Karpas-422 (cell line): ENCODE measurements at regions not wholly inside any gene's neighbourhood (a gene's known extent, or its start where the extent isn't known, plus 50 kb on each side); places are given as distances from the start of the nearest gene placed in this dataset.

ENCODE experiments used
- DNase-seq: peaks from one replicate; pipeline ENCODE4 v3.0.0-alpha.2; 2015
- H2AFZ ChIP-seq: fragments of 200-600 bp; sonication (generic); 2 replicates; pipeline ENCODE4 v1.6.1; 2014; ENCODE audit warnings: antibody characterized with exemption, low read length, mixed read lengths
- H3K27ac ChIP-seq: fragments of 200-600 bp; sonication (generic); 2 replicates; pipeline ENCODE4 v1.5.1; 2014; ENCODE audit warnings: mild to moderate bottlenecking, low read length, moderate library complexity
- H3K27me3 ChIP-seq: fragments of 200-600 bp; sonication (generic); 2 replicates; pipeline ENCODE4 v1.6.1; 2014; ENCODE audit warnings: low read length, mixed read lengths
- H3K36me3 ChIP-seq: fragments of 200-600 bp; sonication (generic); 2 replicates; pipeline ENCODE4 v1.6.1; 2014; ENCODE audit warnings: low read length, mixed read lengths; ENCODE audit not compliant: insufficient read depth
- H3K4me1 ChIP-seq: fragments of 200-600 bp; sonication (generic); 2 replicates; pipeline ENCODE4 v1.6.1; 2014; ENCODE audit warnings: mild to moderate bottlenecking, low read length, mixed read lengths
- H3K4me2 ChIP-seq: fragments of 200-600 bp; sonication (generic); 2 replicates; pipeline ENCODE4 v1.6.1; 2014; ENCODE audit warnings: low read length, low read depth, mild to moderate bottlenecking; ENCODE audit not compliant: poor library complexity, severe bottlenecking
- H3K4me3 ChIP-seq: fragments of 200-600 bp; sonication (generic); 2 replicates; pipeline ENCODE4 v1.5.1; 2014; ENCODE audit warnings: mild to moderate bottlenecking, antibody characterized with exemption, low read length, mixed read lengths
- H3K79me2 ChIP-seq: fragments of 200-600 bp; sonication (generic); 2 replicates; pipeline ENCODE4 v1.6.1; 2014; ENCODE audit warnings: mild to moderate bottlenecking, low read length, mixed read lengths
- H3K9ac ChIP-seq: fragments of 200-600 bp; sonication (generic); 2 replicates; pipeline ENCODE4 v1.6.0; 2014; ENCODE audit warnings: low read length
- H3K9me2 ChIP-seq: fragments of 200-600 bp; sonication (generic), shearing (Covaris generic); replicated peaks from 2 replicates; pipeline ENCODE4 v1.6.0; 2014; ENCODE audit warnings: mild to moderate bottlenecking, low read length, moderate library complexity; ENCODE audit not compliant: insufficient read depth
- H3K9me3 ChIP-seq: fragments of 300-700, 200-600 bp; sonication (generic); 2 replicates; pipeline ENCODE4 v1.6.1; 2014; ENCODE audit warnings: low read length, mixed read lengths
- H4K20me1 ChIP-seq: fragments of 200-600 bp; sonication (generic); 2 replicates; pipeline ENCODE4 v1.6.1; 2014; ENCODE audit warnings: mild to moderate bottlenecking, antibody characterized with exemption, low read length, low read depth; ENCODE audit not compliant: insufficient read depth

DNA sequence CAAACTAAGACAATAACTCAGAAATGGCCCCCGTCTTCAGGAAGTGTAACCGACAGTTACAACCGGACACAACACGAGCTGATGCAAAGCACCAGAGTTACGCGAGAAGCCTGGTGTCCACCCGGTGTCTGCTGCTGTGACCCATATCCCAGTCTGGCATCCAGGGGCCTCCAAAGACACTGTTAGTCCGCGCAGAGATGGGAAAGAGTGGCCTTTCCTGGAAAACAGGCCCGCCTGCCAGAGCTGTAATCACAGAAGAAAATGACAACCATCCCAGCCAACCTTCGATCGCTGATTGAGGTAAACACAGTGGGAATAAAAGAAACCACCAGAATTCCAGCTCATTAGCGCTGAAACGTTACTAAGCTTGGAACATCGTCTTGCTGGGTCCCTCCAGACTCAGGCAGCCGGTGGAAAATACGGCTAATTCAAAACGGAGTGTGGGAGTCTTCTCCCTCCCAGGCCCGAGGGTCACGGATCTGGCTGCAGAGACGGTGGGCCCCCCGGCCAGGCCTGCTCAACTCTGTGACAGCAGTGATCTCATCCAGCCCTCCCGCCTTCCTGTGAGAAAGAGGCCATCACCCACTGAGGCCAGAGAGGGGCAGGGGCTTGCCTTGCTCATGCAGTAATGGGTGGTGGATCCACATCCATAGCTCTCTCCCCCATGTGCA, 273.9 kb upstream of the RTL1 start:
- H3K9me3 ChIP-seq, result no peaks in the 10 kb centered on the region
- no peaks in the 10 kb centered on the region for H3K9me2 ChIP-seq
- no peak overlapping the region for H2AFZ ChIP-seq
- H3K36me3 ChIP-seq, result no peaks in the 10 kb centered on the region
- DNase-seq, result no peak
- no peaks in the 10 kb centered on the region for H3K79me2 ChIP-seq
- no peaks in the 10 kb centered on the region for H3K27me3 ChIP-seq
- no peaks in the 10 kb centered on the region for H4K20me1 ChIP-seq
- H3K4me3 ChIP-seq, result no peak overlapping the region
- no peak overlapping the region for H3K27ac ChIP-seq
- H3K9ac ChIP-seq, result no peak overlapping the region
- no peak overlapping the region for H3K4me2 ChIP-seq
- H3K4me1 ChIP-seq, result no peaks in the 10 kb centered on the region

DNA sequence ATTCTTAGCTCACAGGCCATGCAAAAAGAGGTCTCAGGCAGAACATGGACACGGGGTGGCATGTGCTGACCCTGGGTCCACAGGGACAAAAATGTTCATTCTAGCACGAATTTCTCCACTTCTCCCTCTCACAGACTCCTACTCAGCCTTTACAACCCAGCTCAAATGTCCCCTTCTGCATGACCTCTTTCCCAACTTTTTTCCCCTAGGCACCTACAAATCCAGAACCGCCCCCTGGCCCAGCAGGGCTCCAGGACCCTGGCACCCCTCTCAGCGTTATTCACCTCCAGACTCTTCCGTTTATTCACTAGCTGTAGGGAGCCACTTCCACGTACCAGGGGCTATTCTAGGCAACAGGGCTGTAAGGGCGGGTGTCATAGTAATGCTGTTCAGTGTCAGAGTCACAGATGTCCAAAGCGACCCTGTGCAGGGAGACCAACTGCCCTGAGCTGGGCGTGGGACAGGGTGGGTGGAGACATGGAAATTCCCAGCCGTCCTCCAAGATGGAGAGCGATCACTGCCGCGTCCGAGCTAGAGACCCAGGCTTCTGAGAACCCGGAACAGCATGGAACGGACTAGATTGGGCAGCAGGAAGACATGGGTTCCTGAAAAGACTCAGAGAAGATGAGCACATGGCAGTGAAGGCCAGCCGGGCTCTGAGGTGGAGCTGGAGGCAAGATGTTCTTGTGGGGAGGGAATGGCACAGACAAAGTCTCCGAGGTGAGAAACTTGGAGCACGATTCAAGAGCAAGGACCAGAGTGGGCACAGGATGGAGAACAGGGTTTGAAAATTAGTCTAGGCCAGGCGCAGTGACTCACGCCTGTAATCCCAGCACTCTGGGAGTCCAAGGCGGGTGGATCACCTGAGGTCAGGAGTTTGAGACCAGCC, 274.9 kb upstream of the RTL1 start:
- Histone ChIP-seq H3K4me1 (no peaks in the 10 kb centered on the region), H4K20me1 (no peaks in the 10 kb centered on the region), H3K36me3 (no peaks in the 10 kb centered on the region), H3K27ac (no peak overlapping the region), H3K4me2 (no peak overlapping the region), H3K9me2 (no peaks in the 10 kb centered on the region), H3K27me3 (no peaks in the 10 kb centered on the region), H3K79me2 (no peaks in the 10 kb centered on the region), H2AFZ (no peak overlapping the region), H3K9me3 (no peaks in the 10 kb centered on the region), H3K4me3 (no peak overlapping the region), H3K9ac (no peak overlapping the region)
- DNase-seq, result no peak

DNA sequence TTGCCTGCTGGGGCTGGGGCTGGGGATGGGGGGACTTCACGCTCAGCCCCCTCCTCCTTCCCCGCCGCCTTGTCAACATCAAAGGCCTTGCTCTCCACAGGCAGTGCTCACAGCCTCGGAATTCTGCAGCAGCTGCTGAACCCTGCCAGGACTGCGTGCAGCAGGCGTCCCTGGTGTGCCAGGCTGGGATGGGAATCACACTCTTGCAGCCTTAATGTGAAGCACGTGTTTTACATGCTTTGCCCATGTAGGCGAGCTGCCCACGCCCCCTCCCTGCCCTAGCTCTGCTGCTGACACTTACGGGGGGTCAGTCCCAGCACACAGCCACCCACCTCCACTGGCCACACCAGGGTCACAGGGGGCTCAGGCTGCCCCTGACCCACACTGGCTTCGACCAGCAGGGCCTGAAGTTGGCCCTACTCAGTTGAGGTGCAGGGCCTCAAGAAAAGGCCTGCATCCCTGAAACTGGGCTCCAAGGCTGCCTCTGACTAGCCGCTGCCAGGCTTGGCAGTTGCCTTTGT, 276.2 kb upstream of the RTL1 start:
- Histone ChIP-seq H3K4me1 (no peaks in the 10 kb centered on the region), H4K20me1 (no peaks in the 10 kb centered on the region), H3K27ac (no peak overlapping the region), H3K27me3 (no peaks in the 10 kb centered on the region), H3K36me3 (no peaks in the 10 kb centered on the region), H3K4me3 (no peak overlapping the region), H3K9ac (no peak overlapping the region), H2AFZ (no peak overlapping the region), H3K9me2 (no peaks in the 10 kb centered on the region), H3K4me2 (no peak overlapping the region), H3K9me3 (no peaks in the 10 kb centered on the region), H3K79me2 (no peaks in the 10 kb centered on the region)
- no peak for DNase-seq

DNA sequence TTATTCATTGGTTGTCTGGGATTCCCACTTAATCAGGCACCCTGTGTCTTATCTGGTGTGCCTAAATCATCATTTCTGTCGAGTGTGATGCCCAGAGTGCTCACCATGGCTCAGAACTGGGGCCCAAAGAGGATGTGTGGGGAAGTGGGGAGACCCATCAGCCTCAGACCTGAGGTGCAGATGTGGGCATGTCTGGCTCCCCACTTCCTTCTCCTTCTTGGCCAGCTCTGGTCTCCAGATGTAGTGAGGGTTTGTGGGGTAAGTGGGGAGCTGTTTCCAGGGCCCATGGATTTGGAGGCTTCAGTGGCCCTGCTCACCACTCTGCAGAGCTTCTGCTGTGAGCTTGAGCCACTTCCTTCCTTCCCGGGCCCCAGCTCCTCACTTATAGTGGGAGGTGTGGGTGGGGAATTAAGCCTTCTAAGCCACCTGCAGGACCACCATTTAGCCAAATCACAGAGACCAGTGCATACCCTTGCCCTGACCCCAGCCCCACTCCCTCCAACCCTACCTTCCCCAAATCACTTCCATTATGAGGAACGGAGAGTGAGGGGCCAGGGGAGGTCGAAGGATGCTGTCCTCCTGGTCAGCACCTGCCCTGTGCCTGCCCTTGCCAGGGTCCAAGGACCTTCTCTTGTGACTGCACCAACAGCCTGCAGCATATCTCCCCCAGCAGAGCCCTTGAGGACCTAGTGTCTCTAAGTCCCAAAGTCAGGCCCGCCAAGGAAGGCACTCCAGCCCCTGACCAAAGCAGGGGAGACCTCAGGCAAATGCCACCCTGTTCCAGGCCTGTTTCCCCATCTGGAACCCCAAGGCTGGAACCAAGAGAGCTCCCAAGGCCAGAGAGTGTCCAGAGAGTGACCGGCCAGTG, 278.2 kb upstream of the RTL1 start:
- no peaks in the 10 kb centered on the region for H4K20me1 ChIP-seq
- no peak overlapping the region for H3K4me3 ChIP-seq
- H3K4me2 ChIP-seq, result no peak overlapping the region
- no peaks in the 10 kb centered on the region for H3K9me3 ChIP-seq
- H3K9ac ChIP-seq, result no peak overlapping the region
- no peak overlapping the region for H3K27ac ChIP-seq
- no peaks in the 10 kb centered on the region for H3K4me1 ChIP-seq
- H3K36me3 ChIP-seq, result no peaks in the 10 kb centered on the region
- H2AFZ ChIP-seq, result no peak overlapping the region
- no peak for DNase-seq
- H3K79me2 ChIP-seq, result no peaks in the 10 kb centered on the region
- H3K9me2 ChIP-seq, result no peaks in the 10 kb centered on the region
- H3K27me3 ChIP-seq, result no peaks in the 10 kb centered on the region

DNA sequence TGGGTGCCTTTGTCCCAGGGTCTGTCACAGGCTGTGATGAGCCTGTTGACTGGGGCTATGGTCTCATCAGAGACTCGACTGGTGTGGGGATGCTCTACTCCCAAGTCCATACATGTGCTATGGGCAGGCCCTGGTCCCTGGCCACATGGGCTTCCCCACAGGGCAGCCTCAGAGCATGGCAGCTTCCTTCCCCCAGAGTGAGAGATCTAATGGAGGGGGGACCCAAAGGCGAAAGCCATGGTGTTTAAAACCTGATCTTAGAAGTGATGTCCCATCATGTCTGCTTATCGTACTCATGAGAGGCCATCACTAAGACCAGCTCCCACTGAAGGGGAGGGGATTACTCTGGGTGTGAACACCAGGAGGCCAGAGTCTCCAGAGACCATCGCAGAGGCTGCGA, 279.0 kb upstream of the RTL1 start:
- Histone ChIP-seq H3K9me2 (no peaks in the 10 kb centered on the region), H3K27ac (no peak overlapping the region), H3K27me3 (no peaks in the 10 kb centered on the region), H3K4me1 (no peaks in the 10 kb centered on the region), H2AFZ (no peak overlapping the region), H3K36me3 (no peaks in the 10 kb centered on the region), H3K9me3 (no peaks in the 10 kb centered on the region), H3K4me3 (no peak overlapping the region), H3K9ac (no peak overlapping the region), H3K79me2 (no peaks in the 10 kb centered on the region), H4K20me1 (no peaks in the 10 kb centered on the region), H3K4me2 (no peak overlapping the region)
- no peak for DNase-seq

DNA sequence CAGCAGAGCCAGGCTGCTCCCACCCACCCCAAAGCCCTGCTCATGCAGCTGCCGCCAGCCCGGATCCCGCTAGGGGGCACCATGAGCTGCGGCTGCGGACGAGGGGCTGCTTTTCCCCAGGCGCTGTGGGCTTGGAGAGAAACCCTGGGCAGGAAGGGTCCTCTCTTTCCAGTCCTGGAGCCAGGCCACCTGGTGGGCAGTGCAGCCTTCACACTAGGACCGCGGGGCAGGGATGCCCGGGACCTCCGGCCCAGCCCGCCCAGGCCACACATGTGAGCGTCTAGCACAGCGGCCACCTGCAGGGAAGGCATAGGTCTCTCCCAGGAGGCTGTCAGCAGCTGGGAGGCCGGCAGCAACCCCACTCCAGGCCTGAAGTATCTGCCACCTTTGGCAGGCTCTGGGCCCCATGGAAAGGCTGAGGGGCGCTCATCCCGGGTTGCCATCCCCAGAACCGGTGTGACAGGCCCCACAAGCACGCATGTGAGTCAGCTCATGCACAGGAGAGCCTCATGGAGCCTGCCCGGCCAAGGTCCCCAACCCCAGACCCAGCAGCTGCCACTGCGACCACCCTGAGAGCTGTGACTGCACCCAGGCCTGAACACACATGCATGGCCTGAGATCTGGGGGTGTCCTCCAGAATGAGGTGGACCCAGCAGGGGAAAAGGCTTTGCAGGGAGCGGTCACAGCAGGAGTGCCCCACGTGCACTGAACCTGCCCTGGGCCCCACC, 280.0 kb upstream of the RTL1 start:
- H3K9me3 ChIP-seq, result no peaks in the 10 kb centered on the region
- H3K79me2 ChIP-seq, result no peaks in the 10 kb centered on the region
- H3K9ac ChIP-seq, result no peak overlapping the region
- no peaks in the 10 kb centered on the region for H3K4me1 ChIP-seq
- H3K27me3 ChIP-seq, result no peaks in the 10 kb centered on the region
- no peaks in the 10 kb centered on the region for H3K9me2 ChIP-seq
- peak; percentile 62 for DNase-seq
- no peaks in the 10 kb centered on the region for H3K36me3 ChIP-seq
- no peak overlapping the region for H2AFZ ChIP-seq
- H3K4me2 ChIP-seq, result no peak overlapping the region
- H3K4me3 ChIP-seq, result no peak overlapping the region
- no peaks in the 10 kb centered on the region for H4K20me1 ChIP-seq
- no peak overlapping the region for H3K27ac ChIP-seq

DNA sequence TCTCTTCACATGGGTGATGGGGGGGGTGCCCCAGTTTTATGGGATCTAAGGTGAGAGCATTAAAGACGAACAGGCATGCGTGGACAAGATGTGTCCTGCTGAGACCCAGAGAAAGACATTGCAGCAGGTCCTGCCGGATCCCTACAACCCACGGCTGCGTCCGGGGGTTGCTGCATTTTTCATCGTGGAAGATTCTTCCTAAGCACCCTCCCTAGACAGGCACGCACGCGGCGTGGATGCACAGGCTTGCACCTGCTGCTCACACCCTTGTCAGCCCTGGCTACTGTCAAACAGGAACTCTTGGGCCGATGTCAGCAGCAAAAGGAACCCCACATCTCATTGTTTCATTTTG, 280.6 kb upstream of the RTL1 start:
- Histone ChIP-seq H3K9ac (no peak overlapping the region), H3K9me2 (no peaks in the 10 kb centered on the region)
- DNase-seq, result no peak

More for the DNA sequence above, 280.6 kb upstream of the RTL1 start:
- H2AFZ ChIP-seq, result no peak overlapping the region
- H3K4me2 ChIP-seq, result no peak overlapping the region
- no peaks in the 10 kb centered on the region for H3K36me3 ChIP-seq
- no peaks in the 10 kb centered on the region for H3K9me3 ChIP-seq
- no peak overlapping the region for H3K27ac ChIP-seq
- no peak overlapping the region for H3K4me3 ChIP-seq
- H4K20me1 ChIP-seq, result no peaks in the 10 kb centered on the region
- H3K27me3 ChIP-seq, result no peaks in the 10 kb centered on the region
- H3K4me1 ChIP-seq, result no peaks in the 10 kb centered on the region
- H3K79me2 ChIP-seq, result no peaks in the 10 kb centered on the region
